Smooth muscle cell (in vitro differentiated cells): ENCODE measurements at regions not wholly inside any gene's neighbourhood (a gene's known extent, or its start where the extent isn't known, plus 50 kb on each side); places are given as distances from the start of the nearest gene placed in this dataset.

Experiments used
- DNase-seq: peaks from one replicate; lab custom pipeline; 2025; ENCODE audit not compliant: unreplicated experiment; lab: John Stamatoyannopoulos, UW
- H2AFZ ChIP-seq: fragments of 200-600 bp; sonication (generic); 2 replicates; pipeline ENCODE4 v1.6.0; 2016; ENCODE audit warnings: antibody characterized with exemption, low read depth, mild to moderate bottlenecking
- H3F3A ChIP-seq: fragments of 200-600 bp; sonication (generic); 2 replicates; pipeline ENCODE4 v1.6.0; 2017; ENCODE audit warnings: antibody characterized with exemption, low read depth
- H3K27ac ChIP-seq: fragments of 200-600 bp; sonication (generic); 2 replicates; pipeline ENCODE4 v1.5.1; 2016; ENCODE audit warnings: low read depth, mild to moderate bottlenecking
- H3K27me3 ChIP-seq: fragments of 200-600 bp; sonication (generic); 2 replicates; pipeline ENCODE4 v1.6.1; 2016; ENCODE audit warnings: low read depth, mild to moderate bottlenecking
- H3K36me3 ChIP-seq: fragments of 200-600 bp; sonication (generic); 2 replicates; pipeline ENCODE4 v1.5.1; 2016; ENCODE audit warnings: low read depth
- H3K4me1 ChIP-seq: fragments of 200-600 bp; sonication (generic); 2 replicates; pipeline ENCODE4 v1.5.1; 2016; ENCODE audit warnings: low read depth
- H3K4me2 ChIP-seq: fragments of 200-600 bp; sonication (generic); 2 replicates; pipeline ENCODE4 v1.6.0; 2016; ENCODE audit warnings: mild to moderate bottlenecking
- H3K4me3 ChIP-seq: fragments of 200-600 bp; sonication (generic); 2 replicates; pipeline ENCODE4 v1.5.1; 2016; ENCODE audit warnings: mild to moderate bottlenecking
- H3K79me2 ChIP-seq: fragments of 200-600 bp; sonication (generic); 2 replicates; pipeline ENCODE4 v1.6.0; 2016; ENCODE audit warnings: low read depth, mild to moderate bottlenecking
- H3K9ac ChIP-seq: fragments of 200-600 bp; sonication (generic); 2 replicates; pipeline ENCODE4 v1.6.0; 2016; ENCODE audit warnings: low read depth
- H3K9me3 ChIP-seq: fragments of 200-600 bp; sonication (generic); replicated peaks from 2 replicates; pipeline ENCODE4 v1.5.1; 2016; ENCODE audit warnings: low read depth
- H4K20me1 ChIP-seq: fragments of 200-600 bp; sonication (generic); 2 replicates; pipeline ENCODE4 v1.6.0; 2016; ENCODE audit warnings: low read depth
- WGBS: methylation state at CpG from one replicate; pipeline ENCODE4 v1.1.7; 2016; ENCODE audit warnings: low lambda C conversion rate; 5-methylcytosine and 5-hydroxymethylcytosine counted together
- TF ChIP-seq, protein P1 (sequence below): fragments of 200-600 bp; sonication (generic); IDR thresholded peaks from 2 replicates; pipeline ENCODE4 v1.5.1; 2017; ENCODE audit warnings: borderline replicate concordance, mild to moderate bottlenecking, antibody characterized with exemption; ENCODE audit not compliant: insufficient read depth, poor library complexity, severe bottlenecking

DNA sequence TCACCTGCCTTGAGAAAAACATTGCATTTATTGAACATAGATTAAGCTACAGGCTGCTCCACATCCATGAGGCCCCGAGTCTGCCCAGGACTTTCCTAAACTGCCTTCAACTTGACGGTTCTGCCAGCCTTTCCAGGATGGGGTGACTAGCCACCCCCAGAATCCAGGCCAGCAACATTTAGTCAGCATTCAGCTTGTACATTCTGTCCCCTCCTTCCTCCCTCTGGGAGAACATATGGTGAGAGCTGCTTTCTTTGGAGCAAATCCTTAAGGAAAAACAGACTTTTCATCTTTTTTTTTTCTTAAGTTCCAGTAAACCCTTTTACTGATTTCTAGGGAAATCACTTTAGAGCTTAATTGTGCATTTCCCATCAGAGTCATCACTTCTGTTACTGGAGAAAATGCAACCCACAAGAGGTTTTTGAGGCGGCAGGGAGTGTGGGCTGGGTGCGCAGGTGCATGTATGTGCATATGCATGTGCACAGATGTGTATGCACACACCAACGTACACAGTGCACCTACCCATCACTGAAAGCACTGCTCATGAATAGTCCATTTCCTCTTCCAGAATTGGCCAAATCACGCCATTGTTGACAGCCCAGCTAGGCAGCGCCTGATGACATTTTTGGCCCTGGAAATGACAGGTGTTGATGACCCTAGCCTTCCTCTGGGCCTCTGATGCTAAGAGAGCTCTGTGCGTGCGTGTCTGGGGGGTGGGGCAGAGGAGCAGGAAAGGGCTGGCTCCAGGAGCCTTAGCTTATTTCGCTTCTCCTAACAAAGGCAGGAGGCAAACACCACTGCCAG, 145.6 kb downstream of the HSD17B3 start:
- no peaks in the 10 kb centered on the region for H3K4me1 ChIP-seq
- WGBS = 81% methylated on average over 10 of the region's 10 CpGs

GRCh38 chr9:96154081-96154480, 147.9 kb downstream of the HSD17B3 start:
- no peak overlapping the region for H3K27ac ChIP-seq
- 97% methylated on average over 13 of the region's 13 CpGs for WGBS
- H3K9me3 ChIP-seq = no peaks in the 10 kb centered on the region

More for the DNA sequence above, 145.6 kb downstream of the HSD17B3 start:
- H3K4me3 ChIP-seq = no peak overlapping the region
- peaks cover 3% of the 10 kb centered on the region for H3K27me3 ChIP-seq
- no peak overlapping the region for H2AFZ ChIP-seq
- H3K4me2 ChIP-seq = no peak overlapping the region
- no peaks in the 10 kb centered on the region for H3K36me3 ChIP-seq
- H3K9ac ChIP-seq = no peak overlapping the region
- no peak overlapping the region for H3K27ac ChIP-seq
- TF ChIP-seq, protein P1, sequence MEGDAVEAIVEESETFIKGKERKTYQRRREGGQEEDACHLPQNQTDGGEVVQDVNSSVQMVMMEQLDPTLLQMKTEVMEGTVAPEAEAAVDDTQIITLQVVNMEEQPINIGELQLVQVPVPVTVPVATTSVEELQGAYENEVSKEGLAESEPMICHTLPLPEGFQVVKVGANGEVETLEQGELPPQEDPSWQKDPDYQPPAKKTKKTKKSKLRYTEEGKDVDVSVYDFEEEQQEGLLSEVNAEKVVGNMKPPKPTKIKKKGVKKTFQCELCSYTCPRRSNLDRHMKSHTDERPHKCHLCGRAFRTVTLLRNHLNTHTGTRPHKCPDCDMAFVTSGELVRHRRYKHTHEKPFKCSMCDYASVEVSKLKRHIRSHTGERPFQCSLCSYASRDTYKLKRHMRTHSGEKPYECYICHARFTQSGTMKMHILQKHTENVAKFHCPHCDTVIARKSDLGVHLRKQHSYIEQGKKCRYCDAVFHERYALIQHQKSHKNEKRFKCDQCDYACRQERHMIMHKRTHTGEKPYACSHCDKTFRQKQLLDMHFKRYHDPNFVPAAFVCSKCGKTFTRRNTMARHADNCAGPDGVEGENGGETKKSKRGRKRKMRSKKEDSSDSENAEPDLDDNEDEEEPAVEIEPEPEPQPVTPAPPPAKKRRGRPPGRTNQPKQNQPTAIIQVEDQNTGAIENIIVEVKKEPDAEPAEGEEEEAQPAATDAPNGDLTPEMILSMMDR = no peak
- no peaks in the 10 kb centered on the region for H3K9me3 ChIP-seq
- H3K79me2 ChIP-seq = no peaks in the 10 kb centered on the region
- no peak for DNase-seq
- no peaks in the 10 kb centered on the region for H3F3A ChIP-seq
- no peaks in the 10 kb centered on the region for H4K20me1 ChIP-seq

DNA sequence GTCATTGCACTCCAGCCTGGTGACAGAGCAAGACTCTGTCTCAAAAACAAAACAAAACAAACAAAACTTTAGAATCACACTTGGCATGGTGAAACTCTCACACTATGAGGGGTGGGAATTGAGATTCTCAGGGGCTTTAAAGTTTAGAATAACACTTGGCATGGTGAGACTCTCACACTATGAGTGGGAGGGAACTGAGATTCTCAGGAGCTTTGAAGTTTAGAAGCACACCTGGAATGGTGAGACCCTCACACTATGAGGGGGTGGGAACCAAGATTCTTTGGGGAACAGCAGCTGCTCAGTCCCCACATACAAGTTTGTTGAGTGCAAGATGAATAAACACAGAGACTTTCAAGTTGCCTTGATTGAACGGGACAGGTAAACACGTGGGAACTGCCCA, 149.4 kb downstream of the HSD17B3 start:
- H3K9ac ChIP-seq = no peak overlapping the region
- TF ChIP-seq, protein P1 = no peak
- no peaks in the 10 kb centered on the region for H4K20me1 ChIP-seq
- WGBS = 81% methylated on average over 2 of the region's 2 CpGs
- no peaks in the 10 kb centered on the region for H3K79me2 ChIP-seq
- H3K27me3 ChIP-seq = peaks cover 3% of the 10 kb centered on the region
- no peak overlapping the region for H3K4me2 ChIP-seq
- H3F3A ChIP-seq = no peaks in the 10 kb centered on the region
- H3K4me3 ChIP-seq = no peak overlapping the region
- DNase-seq = no peak
- no peak overlapping the region for H3K27ac ChIP-seq
- H3K9me3 ChIP-seq = no peaks in the 10 kb centered on the region
- no peaks in the 10 kb centered on the region for H3K4me1 ChIP-seq
- no peak overlapping the region for H2AFZ ChIP-seq
- no peaks in the 10 kb centered on the region for H3K36me3 ChIP-seq

More at GRCh38 chr9:96154081-96154480, 147.9 kb downstream of the HSD17B3 start:
- Histone ChIP-seq H3K27me3 (peaks cover 3% of the 10 kb centered on the region), H3K4me2 (no peak overlapping the region), H2AFZ (no peak overlapping the region), H3K36me3 (no peaks in the 10 kb centered on the region), H3K79me2 (no peaks in the 10 kb centered on the region), H3K4me1 (no peaks in the 10 kb centered on the region), H3K9ac (no peak overlapping the region), H4K20me1 (no peaks in the 10 kb centered on the region), H3K4me3 (no peak overlapping the region), H3F3A (no peaks in the 10 kb centered on the region)
- TF ChIP-seq, protein P1 = no peak
- no peak for DNase-seq
